Endodermal cell (in vitro differentiated cells): ENCODE measurements at regions not wholly inside any gene's neighbourhood (a gene's known extent, or its start where the extent isn't known, plus 50 kb on each side); places are given as distances from the start of the nearest gene placed in this dataset.
A peak's percentile ranks its signal among the peaks of the same experiment; 100 is the strongest.

Source experiments
- DNase-seq: peaks from one replicate; pipeline ENCODE4 v3.0.0-alpha.2; 2017
- H3K27ac ChIP-seq: 2 replicates; pipeline ENCODE4 v1.5.1; 2013; ENCODE audit warnings: mild to moderate bottlenecking, low read depth, low read length, moderate library complexity
- H3K27me3 ChIP-seq: 2 replicates; pipeline ENCODE4 v1.6.1; 2013; ENCODE audit warnings: mild to moderate bottlenecking, low read length, moderate library complexity; ENCODE audit not compliant: insufficient read depth, control insufficient read depth, poor library complexity, severe bottlenecking
- H3K36me3 ChIP-seq: 2 replicates; pipeline ENCODE4 v1.7.0; 2013; ENCODE audit warnings: mild to moderate bottlenecking, low read length, moderate library complexity; ENCODE audit not compliant: control insufficient read depth, insufficient read depth
- H3K4me1 ChIP-seq: one replicate; pipeline ENCODE4 v1.7.0; 2013; ENCODE audit warnings: low read length; ENCODE audit not compliant: control insufficient read depth, insufficient read depth
- H3K4me3 ChIP-seq: 2 replicates; pipeline ENCODE4 v1.5.1; 2013; ENCODE audit warnings: mild to moderate bottlenecking, low read length, moderate library complexity
- H3K9ac ChIP-seq: 2 replicates; pipeline ENCODE4 v1.6.1; 2013; ENCODE audit warnings: mild to moderate bottlenecking, low read length, moderate library complexity; ENCODE audit not compliant: poor library complexity, severe bottlenecking; ENCODE audit errors: extremely low read depth
- H3K9me3 ChIP-seq: 2 replicates; pipeline ENCODE4 v1.6.1; 2013; ENCODE audit warnings: mild to moderate bottlenecking, low read length, moderate library complexity; ENCODE audit not compliant: control insufficient read depth
- H3K27ac Mint-ChIP-seq: 2 replicates; pipeline ENCODE4 v1.8.0; 2020; ENCODE audit warnings: mixed read lengths
- H3K27me3 Mint-ChIP-seq: 2 replicates; pipeline ENCODE4 v1.8.0; 2021; ENCODE audit warnings: mild to moderate bottlenecking, mixed read lengths; ENCODE audit not compliant: insufficient read depth
- H3K36me3 Mint-ChIP-seq: 2 replicates; pipeline ENCODE4 v1.8.0; 2020; ENCODE audit warnings: low read depth, mixed read lengths
- H3K4me1 Mint-ChIP-seq: 2 replicates; pipeline ENCODE4 v1.8.0; 2020; ENCODE audit warnings: mixed read lengths
- H3K4me3 Mint-ChIP-seq: 2 replicates; pipeline ENCODE4 v1.8.0; 2020; ENCODE audit warnings: mild to moderate bottlenecking, moderate library complexity, mixed read lengths
- H3K9me3 Mint-ChIP-seq: 2 replicates; pipeline ENCODE4 v1.8.0; 2020; ENCODE audit warnings: mild to moderate bottlenecking, mixed read lengths
- CTCF ChIP-seq: fragments of 200-600 bp; sonication (generic); conservative IDR thresholded peaks from 2 replicates; pipeline ENCODE4 v1.5.0; 2021; ENCODE audit warnings: antibody characterized with exemption, mild to moderate bottlenecking
- WGBS, 2 experiments: methylation state at CpG; one replicate each; pipeline versions ENCODE4 v1.1.5 to v1.1.7; 2013; ENCODE audit warnings: missing lambda C conversion rate in 2 of 2, mixed read lengths in 1 of 2; ENCODE audit not compliant: insufficient coverage in 1 of 2, insufficient read length in 1 of 2; 5-methylcytosine and 5-hydroxymethylcytosine counted together

GRCh38 chr12:7581046-7581445 lies 77.5 kb upstream of the CD163 start:
- Mint-ChIP-seq H3K27me3 (no peaks in the 10 kb centered on the region), H3K27ac (no peak overlapping the region), H3K36me3 (peaks cover 6% of the 10 kb centered on the region), H3K4me1 (no peaks in the 10 kb centered on the region), H3K9me3 (peaks cover 37% of the 10 kb centered on the region), H3K4me3 (no peak overlapping the region)
- no peak for TF ChIP-seq CTCF
- H3K27ac ChIP-seq: no peak overlapping the region
- 46 to 50% methylated on average over 2 of the region's 2 CpGs for WGBS, 2 experiments
- no peaks in the 10 kb centered on the region for H3K27me3 ChIP-seq
- peak overlapping the region; percentile 3 for H3K4me3 ChIP-seq
- no peaks in the 10 kb centered on the region for H3K4me1 ChIP-seq
- no peak for DNase-seq
- peaks cover 27% of the 10 kb centered on the region for H3K9me3 ChIP-seq
- H3K9ac ChIP-seq: no peak overlapping the region
- no peaks in the 10 kb centered on the region for H3K36me3 ChIP-seq

- WGBS, 2 experiments: 92% methylated on average over 1 of the region's 1 CpG; no CpG with 5 or more reads in 1 of the 2 experiments
- Mint-ChIP-seq H3K27me3 (no peaks in the 10 kb centered on the region), H3K4me3 (no peak overlapping the region), H3K36me3 (peaks cover 1% of the 10 kb centered on the region), H3K4me1 (no peaks in the 10 kb centered on the region), H3K9me3 (no peaks in the 10 kb centered on the region), H3K27ac (no peak overlapping the region)
- H3K9ac ChIP-seq: no peak overlapping the region
- no peak for DNase-seq
- no peaks in the 10 kb centered on the region for H3K27me3 ChIP-seq
- TF ChIP-seq CTCF: no peak
- H3K4me1 ChIP-seq: no peaks in the 10 kb centered on the region
- H3K9me3 ChIP-seq: no peaks in the 10 kb centered on the region
- no peak overlapping the region for H3K27ac ChIP-seq
- no peaks in the 10 kb centered on the region for H3K36me3 ChIP-seq
- H3K4me3 ChIP-seq: no peak overlapping the region
These were observed 67.7 kb upstream of the CD163 start for GRCh38 chr12:7571257-7571656.

- H3K36me3 Mint-ChIP-seq: peaks cover 2% of the 10 kb centered on the region
- WGBS, 2 experiments: 90 to 100% methylated on average over 2 of the region's 3 CpGs
- H3K36me3 ChIP-seq: no peaks in the 10 kb centered on the region
- no peaks in the 10 kb centered on the region for H3K27me3 ChIP-seq
- peaks cover 2% of the 10 kb centered on the region for H3K4me1 Mint-ChIP-seq
- peaks cover 13% of the 10 kb centered on the region for H3K9me3 Mint-ChIP-seq
- DNase-seq: no peak
- H3K27me3 Mint-ChIP-seq: no peaks in the 10 kb centered on the region
- TF ChIP-seq CTCF: no peak
- no peak overlapping the region for H3K27ac Mint-ChIP-seq
- no peaks in the 10 kb centered on the region for H3K9me3 ChIP-seq
- no peak overlapping the region for H3K9ac ChIP-seq
- no peak overlapping the region for H3K27ac ChIP-seq
- no peak overlapping the region for H3K4me3 Mint-ChIP-seq
- H3K4me3 ChIP-seq: no peak overlapping the region
- H3K4me1 ChIP-seq: no peaks in the 10 kb centered on the region
These were observed 53.6 kb upstream of the CD163 start for GRCh38 chr12:7557227-7557626.
